HG02571 (cell line): ENCODE measurements at regions not wholly inside any gene's neighbourhood (a gene's known extent, or its start where the extent isn't known, plus 50 kb on each side); places are given as distances from the start of the nearest gene placed in this dataset.
"Not testable (repeated sequence)": the region's sequence is repeated elsewhere in the genome, so short reads cannot be mapped to it uniquely, and the experiment has no call there.

ENCODE experiments used
- ATAC-seq: cut with Tn5 transposase; IDR thresholded peaks from one replicate; pipeline ENCODE4 v1.9.1; 2021; ENCODE audit warnings: mild to moderate bottlenecking, moderate library complexity; ENCODE audit not compliant: unreplicated experiment

DNA sequence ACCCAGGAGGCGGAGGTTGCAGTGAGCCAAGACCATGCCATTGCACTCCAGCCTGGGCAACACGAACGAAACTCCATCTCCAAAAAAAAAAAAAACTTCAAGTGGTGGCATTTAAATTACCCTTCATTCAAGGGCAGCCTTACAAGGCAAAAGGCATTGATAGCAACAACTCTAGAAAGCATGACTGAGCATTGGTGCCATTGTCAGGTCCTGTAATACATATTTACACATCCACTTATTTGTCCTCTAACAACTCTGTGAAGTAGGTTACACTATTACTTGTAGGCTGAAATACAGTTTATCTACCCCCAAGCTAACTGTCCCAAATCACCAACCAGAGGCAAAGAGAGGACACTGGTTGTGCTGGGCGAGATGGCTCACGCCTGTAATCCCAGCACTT lies 52.7 kb upstream of the LARP1 start:
- ATAC-seq = no peak

- not testable (repeated sequence) for ATAC-seq
Observed at GRCh38 chr5:154701725-154702124, 53.5 kb upstream of the LARP1 start.

DNA sequence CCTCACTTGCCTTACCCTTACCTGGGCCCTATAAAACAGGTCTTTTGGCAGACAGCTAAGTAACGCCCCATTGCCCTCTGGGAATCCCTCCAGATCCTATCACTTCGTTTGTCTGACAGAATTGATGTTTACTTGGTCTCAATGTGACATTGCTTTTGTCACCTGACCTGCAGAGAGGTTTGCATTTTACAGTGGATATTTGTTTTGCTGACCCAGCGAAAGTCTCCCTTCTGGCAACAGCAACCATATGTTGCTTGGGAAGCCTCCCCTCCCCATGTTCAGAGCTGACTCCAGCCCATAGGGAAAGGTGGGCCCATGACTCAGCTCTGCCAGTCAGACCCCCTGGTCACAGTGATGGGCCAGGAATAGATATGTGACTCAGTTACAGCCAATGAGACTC lies 54.0 kb upstream of the LARP1 start:
- ATAC-seq = no peak

- not testable (repeated sequence) for ATAC-seq
Observed at GRCh38 chr5:154700289-154700928, 54.8 kb upstream of the LARP1 start.

DNA sequence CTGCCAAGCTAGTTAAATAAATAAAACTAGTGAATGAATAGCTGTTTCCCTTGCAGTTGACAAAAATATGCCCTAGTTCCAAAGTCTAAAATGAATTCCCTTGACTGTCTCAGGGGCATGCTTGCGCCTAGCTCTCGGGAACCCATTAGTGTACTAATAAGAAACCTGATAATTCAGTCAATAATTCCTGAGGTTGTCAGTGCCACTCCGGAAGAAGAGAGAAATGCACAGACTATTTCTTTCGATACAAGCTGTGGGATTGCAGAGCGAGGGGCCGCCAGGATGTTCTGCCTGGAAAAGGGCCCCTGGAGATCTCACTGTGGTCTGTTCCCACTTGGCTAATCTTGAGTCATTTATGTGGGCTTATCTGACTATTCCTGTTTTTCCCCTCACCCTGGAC lies 56.4 kb upstream of the LARP1 start:
- ATAC-seq = no peak

- ATAC-seq = no peak
Observed at GRCh38 chr5:154697371-154697770, 57.8 kb upstream of the LARP1 start.

DNA sequence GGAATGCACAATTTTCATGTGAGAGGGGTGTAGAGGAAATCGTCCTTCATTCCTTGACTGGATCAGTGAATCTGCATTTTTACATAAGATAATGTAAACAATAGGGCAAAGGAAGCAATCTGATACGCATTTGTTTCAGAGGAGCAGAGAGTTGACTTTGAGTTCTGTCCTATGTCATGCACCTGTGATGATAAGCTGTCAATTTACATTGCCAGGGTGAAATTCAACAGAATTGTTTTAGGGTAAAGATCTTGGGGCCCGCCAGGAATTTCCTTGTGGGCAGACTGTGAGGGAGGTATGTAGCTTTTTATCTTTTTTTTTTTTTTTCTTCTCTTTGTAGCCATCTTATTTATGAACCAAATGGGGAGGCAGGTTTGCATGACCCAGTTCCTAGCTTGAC lies 58.3 kb upstream of the LARP1 start:
- no peak for ATAC-seq

DNA sequence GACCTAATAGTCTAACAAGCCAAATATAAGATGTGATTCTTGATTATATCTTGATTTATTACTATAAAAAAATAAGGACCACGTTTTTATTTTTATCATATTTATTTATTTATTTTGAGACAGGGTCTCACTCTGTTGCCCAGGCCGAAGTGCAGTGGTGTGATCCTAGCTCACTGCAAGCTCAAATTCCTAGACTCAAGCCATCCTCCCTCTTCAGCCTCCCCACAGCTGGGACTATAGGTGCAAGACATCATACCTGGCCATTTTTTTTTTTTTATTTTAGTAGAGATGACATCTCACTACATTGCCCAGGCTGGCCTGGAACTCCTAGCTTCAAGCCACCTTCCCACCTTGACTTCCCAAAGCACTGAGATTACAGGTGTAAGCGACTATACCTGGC lies 61.0 kb upstream of the LARP1 start:
- no peak for ATAC-seq

DNA sequence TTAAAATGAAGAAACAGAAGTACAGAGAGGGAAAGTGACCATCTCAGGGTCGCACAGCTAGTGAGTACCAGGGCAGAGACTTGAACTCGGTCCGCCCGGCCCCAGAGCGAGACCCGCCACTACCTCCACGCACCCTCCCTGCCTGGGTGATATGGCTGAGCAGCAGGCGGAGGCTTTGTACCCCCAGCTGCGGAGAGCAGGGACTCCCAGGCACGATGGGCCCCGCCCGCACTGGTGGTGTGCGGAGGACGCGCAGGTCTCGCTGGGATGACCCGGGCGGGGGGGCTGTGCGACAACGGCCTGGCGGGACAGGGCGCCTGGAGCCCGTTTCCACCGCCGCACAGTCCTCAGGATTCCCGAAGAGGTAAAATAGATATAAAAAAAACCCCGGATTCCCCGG lies 64.7 kb upstream of the LARP1 start:
- ATAC-seq = no peak

DNA sequence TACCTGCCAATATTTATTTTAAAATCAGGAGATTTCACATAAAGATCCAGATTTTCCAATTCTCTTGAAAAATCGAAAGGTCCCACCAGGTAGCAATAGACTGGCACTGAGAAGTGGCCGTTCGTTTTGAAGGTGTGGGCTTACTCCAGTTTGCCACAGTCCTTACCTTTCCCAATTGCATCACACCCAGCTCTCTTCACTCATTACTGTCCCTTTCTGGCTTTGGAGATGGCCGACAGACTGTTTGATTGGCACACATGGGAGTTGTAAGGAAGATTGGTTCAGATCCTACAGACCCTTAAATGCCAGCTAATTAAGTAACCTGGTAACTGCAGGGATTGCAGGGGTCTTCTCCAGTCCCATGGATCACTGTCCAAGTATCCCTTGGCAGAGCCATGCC lies 68.7 kb upstream of the LARP1 start:
- ATAC-seq = no peak

DNA sequence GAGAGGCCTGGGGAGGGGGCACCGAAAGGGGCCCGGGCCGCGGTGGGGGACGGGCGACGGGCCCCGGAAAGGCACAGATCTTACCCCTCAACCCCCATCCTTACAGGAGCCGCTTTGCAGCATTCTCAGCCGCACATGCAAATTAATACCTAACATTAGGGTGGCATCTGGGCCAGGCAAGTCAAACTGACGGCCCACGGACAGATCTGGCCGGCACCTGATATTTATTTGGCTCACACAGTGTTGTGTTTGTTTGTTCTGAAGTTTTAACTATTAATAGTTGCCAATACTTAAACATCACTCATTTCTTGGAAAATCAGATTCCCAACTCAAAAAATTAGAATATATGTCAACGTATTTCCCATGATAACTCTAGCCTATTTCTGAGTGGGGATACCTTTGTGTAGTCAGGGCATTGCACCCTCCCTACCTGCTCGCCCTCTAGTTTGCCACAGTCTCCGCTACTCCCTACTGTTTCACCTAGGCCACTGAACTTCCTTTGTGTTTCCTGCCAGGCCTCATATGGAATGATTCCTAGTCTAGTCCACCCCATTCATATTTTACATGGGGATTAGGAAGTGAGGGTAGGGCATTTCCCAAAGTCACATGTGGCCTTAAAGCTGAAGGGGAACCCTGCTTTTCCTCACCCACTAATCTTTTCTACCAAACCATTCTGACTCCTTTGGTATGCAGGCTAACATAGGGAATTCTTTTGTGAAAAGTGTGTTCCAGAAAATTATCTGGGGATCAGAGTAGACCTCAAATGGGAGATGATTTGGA lies 71.9 kb upstream of the LARP1 start:
- peak; percentile 62 for ATAC-seq

DNA sequence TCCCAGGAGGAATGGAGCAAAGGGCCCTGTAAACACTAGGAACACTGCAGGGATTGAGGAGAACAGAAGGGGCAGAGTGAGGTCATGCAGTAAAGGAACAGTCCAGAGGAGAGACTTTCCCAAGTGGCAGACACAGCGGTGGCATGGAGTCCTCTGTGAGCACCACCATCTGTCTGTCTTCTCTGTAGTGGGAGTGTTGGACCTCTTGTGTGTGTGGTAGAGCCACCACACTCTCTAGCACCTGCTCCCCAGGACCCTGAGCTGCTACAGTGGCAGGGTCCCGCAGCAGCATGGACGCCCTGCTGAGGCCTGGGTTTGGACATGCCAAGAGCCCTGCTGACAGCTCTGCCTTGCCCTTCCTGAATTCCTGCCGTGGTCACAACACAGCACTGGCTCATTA lies 75.7 kb upstream of the LARP1 start:
- no peak for ATAC-seq

- no peak for ATAC-seq
Observed at GRCh38 chr5:154677921-154678320, 77.3 kb upstream of the LARP1 start.

DNA sequence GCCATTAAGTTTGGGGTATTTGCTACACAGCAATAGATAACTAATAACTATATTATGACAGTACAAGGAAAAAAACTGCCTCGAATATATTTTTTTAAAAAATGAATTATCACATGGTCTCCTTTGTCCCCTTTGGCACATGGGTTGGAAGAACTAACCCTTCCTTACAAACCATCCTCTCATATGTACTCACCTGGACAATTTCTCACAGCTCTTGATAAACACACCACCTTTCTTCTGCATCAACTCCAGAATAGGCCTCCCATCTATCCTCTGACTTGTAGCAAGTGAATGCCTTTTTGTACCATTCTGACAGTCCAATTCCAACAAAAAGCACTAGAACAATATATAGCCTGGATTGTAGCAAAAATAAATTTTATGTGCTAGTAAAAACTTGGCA lies 78.7 kb upstream of the LARP1 start:
- ATAC-seq = no peak

DNA sequence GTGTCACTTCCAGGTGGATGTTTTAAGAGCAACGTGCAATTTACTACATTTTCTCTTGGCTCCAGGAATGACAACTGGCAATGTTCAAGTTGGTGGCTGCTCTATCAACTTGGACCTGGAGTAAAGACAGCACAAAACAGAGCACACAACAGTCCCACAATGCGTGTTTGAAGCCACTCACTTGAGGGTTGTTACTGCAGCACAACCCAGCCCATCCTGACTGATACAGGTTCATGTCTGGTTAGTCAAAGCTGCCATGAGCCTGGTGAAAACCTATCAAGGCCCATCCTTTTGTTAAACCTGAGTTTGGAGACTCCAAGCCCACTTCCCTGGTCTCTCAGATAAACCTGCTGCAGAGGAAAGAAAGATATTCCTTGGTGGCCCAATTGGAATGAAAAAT lies 81.1 kb upstream of the LARP1 start:
- no peak for ATAC-seq

DNA sequence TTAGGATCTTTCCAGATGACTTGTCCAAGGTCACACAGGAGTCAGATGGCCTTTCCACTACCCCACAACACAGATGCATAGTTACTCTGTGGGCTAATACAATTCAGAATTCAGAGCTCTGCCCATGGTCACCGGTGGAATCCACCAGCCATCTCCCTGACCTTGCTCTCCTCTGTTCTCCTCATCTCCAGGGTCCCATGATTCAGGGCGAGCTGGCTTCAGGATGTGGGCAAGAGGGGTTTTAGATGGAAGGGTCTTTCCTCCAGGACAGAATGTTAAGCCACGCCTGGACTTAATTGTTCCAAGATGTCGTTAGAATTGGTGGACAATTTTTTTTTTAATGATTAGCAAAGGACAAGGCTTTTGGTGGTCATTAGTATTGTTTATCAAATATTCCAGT lies 81.7 kb upstream of the LARP1 start:
- ATAC-seq = no peak

DNA sequence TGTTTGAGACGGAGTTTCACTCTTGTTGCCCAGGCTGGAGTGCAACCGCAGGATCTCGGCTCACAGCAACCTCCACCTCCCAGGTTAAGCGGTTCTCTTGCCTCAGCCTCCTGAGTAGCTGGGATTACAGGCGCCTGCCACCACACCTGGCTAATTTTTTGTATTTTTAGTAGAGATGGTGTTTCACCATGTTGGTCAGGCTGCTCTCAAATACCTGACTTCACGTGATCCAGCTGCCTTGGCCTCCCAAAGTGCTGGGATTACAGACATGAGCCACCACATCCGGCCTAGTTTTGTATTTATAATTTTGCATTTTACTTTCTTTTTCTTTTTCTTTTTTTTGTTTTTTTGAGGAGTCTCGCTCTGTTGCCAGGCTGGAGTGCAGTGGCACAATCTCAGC lies 85.3 kb upstream of the LARP1 start:
- not testable (repeated sequence) for ATAC-seq

- no peak for ATAC-seq
Observed at GRCh38 chr5:154669402-154669801, 85.8 kb upstream of the LARP1 start.

GRCh38 chr5:154664869-154665268 lies 90.3 kb upstream of the LARP1 start:
- no peak for ATAC-seq

- no peak for ATAC-seq
Observed at GRCh38 chr5:154663424-154663823, 91.8 kb upstream of the LARP1 start.

DNA sequence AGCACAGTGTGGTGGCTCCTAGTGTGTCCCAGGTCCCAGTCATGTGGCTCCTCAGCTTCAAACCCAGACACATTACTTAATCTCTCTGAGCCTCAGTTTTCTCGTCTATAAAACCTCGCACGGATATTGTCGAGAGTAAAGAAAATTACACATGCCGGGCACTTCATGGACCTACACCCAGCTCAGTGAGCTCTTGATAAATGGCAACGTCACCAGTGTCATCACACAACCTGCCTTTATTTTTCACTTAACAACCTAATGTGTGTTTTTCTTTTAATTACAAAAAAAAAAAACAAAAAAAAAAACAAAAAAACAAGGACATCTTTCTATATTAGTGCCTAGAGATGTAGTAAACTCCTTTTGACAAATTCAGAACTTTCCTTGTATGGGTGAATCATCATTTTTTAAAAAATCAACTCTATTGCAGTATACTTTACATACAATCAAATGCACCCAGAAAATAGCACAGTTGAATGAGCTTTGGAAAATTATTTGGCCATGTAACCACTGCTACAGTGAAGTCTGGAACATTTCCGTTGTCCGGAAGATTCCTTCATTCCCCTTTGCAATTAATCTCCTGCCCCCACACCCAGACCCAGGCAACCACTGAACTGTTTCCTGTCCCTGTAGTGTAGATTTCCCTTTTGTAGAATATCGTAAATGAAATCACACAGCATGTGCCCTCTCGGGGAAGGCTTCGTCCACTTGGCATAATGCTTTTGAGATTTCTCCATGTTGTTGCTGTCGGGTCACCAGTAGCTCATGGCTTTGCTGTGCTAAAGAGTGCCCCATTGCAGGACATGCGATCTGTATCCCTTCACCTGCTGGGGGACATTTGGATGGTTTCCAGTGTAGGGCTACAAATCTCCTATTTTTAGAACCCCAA lies 100.4 kb upstream of the LARP1 start:
- ATAC-seq = no peak
